GM20000 (cell line): ENCODE measurements at regions not wholly inside any gene's neighbourhood (a gene's known extent, or its start where the extent isn't known, plus 50 kb on each side); places are given as distances from the start of the nearest gene placed in this dataset.

Experiments
- DNase-seq: peaks from one replicate; pipeline ENCODE4 v3.0.0; 2012; ENCODE audit warnings: low spot score
- CTCF ChIP-seq: IDR thresholded peaks from 2 replicates; pipeline ENCODE4 v1.5.1; 2012; ENCODE audit warnings: mild to moderate bottlenecking, control low read depth; ENCODE audit errors: extremely low read depth, missing control alignments

DNA sequence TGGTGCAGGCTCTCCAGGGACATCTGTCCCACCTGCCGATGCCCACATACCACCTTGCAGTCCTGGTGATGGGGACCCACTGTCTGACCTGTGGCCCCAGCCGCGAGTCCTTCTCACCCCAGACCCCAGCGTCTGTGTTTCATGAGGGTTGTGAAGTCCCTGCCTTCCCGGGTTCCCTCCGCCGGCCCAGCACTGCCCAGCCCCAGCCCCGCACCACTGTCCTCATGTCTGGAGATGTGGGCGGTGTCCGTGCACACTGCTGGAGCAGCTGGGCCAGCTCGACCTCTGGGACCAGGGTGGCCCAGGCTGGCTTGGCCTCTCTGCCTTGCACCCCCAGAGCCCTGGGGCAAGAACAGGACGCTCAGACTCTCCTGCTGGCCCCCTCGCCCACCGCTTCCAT is 199.5 kb upstream of the CIBAR2 start:
- TF ChIP-seq CTCF, result no peak
- DNase-seq, result no peak

DNA sequence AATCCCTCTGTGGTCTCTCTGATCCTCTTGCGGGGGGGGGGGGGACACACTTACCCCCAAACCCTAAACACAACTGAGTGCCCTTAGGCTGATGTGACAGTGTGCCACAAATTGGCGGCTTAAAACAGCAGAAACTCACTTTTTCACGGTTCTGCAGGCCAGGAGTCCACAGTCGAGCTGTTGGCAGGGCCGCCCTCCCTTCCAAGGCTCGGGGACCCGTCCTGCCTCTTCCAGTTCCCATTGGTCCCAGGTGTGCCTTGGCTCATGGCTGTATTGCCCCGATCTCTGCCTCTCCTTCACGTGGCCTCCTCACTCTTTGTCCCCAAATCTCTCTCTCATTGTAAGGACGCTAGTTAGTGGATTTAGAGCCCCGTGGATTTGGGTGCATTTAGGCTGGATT is 199.9 kb upstream of the CIBAR2 start:
- DNase-seq, result no peak
- TF ChIP-seq CTCF, result no peak

DNA sequence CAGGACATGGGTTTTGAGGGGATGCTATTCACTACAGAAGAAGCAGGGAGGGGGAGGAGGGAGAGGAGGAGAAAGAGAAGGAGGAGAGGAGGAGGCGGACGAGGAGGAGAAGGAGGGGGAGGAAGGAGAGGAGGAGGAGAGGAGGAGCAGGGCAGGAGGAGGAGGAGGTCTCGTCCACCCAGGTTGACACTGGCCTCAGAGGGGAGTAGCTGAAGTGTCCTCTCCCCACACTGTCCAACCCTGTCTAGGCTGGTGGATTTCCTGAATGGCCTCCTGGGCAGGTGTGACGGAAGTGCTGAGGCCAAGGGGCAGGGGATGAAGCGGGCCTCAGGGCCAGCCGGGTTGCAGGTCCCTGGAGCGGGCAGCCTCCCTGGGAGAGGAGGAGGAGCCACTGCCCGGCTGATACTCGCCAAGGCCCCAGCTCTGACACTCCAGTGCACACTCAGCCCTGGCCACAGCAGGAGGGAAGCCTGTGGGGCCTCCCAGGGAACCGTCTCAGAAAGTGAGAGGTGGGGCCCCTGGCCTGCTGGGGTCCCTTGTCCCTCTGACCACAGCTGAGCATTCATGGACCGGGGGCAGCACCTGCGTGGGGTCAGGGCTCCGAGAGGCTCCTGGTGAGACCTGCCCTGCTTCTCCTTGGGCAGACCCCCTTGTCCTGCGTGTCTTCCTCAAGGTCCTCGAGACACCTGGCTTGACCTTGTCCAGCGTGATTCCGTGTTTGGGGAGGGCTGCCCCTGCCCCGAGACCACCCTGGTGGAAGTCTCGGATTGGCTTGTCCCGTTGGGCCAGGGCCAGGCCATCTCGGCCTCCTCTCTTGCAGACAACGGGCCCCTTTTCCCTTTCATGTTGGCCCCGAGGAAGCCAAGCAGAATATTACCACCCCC is 200.6 kb upstream of the CIBAR2 start:
- no peak for TF ChIP-seq CTCF

GRCh38 chr16:85313526-85314301 is 201.4 kb upstream of the CIBAR2 start:
- DNase-seq, result no peak
- no peak for TF ChIP-seq CTCF

More for the DNA sequence above, 200.6 kb upstream of the CIBAR2 start:
- DNase-seq, result no peak

DNA sequence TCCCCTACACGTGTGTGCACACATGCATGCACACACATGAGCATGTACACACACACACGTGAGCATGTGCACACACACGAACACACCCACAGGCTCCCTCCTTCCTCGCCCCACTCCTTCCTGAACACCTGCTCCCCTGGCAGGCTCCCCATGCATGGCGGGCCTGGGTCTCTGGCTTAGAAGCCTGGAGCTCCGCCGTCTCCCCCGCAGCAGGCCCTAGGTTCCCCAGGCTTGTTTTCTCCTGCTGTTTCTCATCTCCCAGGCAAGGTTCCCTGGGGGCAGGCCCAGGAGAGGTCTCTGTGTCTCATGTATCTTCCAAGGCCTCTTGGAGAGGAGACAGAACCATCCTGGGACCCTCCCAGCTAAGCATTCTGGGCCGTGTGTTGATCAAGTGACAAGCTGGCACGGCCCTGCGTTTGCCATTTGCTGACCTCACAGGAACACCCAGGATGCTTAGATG is 202.3 kb upstream of the CIBAR2 start:
- TF ChIP-seq CTCF, result no peak

DNA sequence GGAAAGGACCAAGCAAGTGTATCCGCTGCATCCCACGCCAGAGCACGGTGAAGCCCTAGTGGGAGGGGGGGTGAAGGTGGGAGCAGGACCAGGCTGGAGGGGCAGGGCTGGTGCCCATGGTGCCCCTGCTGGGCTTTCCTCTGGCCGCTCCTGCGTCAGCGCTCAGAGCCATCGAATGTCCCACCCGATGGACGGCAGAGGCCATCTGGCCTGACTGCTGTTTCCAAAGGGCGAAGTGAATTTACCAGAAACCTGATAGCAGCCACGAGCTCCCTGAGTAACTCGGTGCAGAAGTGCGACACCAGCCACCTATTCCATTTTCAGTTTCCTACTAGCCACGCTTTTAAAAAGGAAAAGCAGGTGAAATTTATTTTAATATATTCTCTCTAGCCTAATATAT is 203.6 kb upstream of the CIBAR2 start:
- no peak for TF ChIP-seq CTCF
- no peak for DNase-seq

More for the DNA sequence above, 202.3 kb upstream of the CIBAR2 start:
- DNase-seq, result no peak
